ENCODE measurements at regions not wholly inside any gene's neighbourhood (a gene's known extent, or its start where the extent isn't known, plus 50 kb on each side); places are given as distances from the start of the nearest gene placed in this dataset.

GRCh38 chr4:152074088-152074437, 313.3 kb upstream of the GATB start:
- TF ChIP-seq, protein P1, sequence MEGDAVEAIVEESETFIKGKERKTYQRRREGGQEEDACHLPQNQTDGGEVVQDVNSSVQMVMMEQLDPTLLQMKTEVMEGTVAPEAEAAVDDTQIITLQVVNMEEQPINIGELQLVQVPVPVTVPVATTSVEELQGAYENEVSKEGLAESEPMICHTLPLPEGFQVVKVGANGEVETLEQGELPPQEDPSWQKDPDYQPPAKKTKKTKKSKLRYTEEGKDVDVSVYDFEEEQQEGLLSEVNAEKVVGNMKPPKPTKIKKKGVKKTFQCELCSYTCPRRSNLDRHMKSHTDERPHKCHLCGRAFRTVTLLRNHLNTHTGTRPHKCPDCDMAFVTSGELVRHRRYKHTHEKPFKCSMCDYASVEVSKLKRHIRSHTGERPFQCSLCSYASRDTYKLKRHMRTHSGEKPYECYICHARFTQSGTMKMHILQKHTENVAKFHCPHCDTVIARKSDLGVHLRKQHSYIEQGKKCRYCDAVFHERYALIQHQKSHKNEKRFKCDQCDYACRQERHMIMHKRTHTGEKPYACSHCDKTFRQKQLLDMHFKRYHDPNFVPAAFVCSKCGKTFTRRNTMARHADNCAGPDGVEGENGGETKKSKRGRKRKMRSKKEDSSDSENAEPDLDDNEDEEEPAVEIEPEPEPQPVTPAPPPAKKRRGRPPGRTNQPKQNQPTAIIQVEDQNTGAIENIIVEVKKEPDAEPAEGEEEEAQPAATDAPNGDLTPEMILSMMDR (IDR thresholded peaks at IDR 0.05; ENCODE audit: low read depth, low read length) = no peak
- no peak for TF ChIP-seq POLR2A (IDR thresholded peaks at IDR 0.05; ENCODE audit: extremely low read depth, insufficient read length)
- TF ChIP-seq, protein P2, sequence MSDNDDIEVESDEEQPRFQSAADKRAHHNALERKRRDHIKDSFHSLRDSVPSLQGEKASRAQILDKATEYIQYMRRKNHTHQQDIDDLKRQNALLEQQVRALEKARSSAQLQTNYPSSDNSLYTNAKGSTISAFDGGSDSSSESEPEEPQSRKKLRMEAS (IDR thresholded peaks at IDR 0.05; ENCODE audit: low read depth, low read length) = no peak

Data from NB4 (cell line).